H1 (cell line): ENCODE measurements at regions not wholly inside any gene's neighbourhood (a gene's known extent, or its start where the extent isn't known, plus 50 kb on each side); places are given as distances from the start of the nearest gene placed in this dataset.

Experiments
- CTCF ChIA-PET: fragments of 300-600 bp; sonication (Branson Sonifier 250); formaldehyde crosslinking; loops from one replicate; lab custom pipeline; 2021; ENCODE audit not compliant: partially characterized antibody; lab: Charles Lee
- POLR2A ChIA-PET: fragments of 300-600 bp; sonication (Branson Sonifier 250); formaldehyde crosslinking; loops from one replicate; lab custom pipeline; 2021; ENCODE audit warnings: inconsistent platforms; ENCODE audit not compliant: partially characterized antibody; lab: Charles Lee
- DNase-seq, 2 experiments: peaks; one replicate each; pipeline versions ENCODE4 v3.0.0 to v3.0.0-alpha.2; 2010 to 2022; ENCODE audit warnings: low spot score in 2 of 2, low read depth in 1 of 2, mixed read lengths in 1 of 2
- FAIRE-seq: peaks from 2 replicates; lab custom pipeline; 2011; peaks lifted over from hg19 to GRCh38; lab: Jason Lieb, UNC
- H2AFZ ChIP-seq: 2 replicates; pipeline ENCODE4 v1.8.1; 2012; ENCODE audit warnings: low read length, inconsistent platforms
- H2AK5ac ChIP-seq: 2 replicates; pipeline ENCODE4 v1.6.1; 2013; ENCODE audit warnings: low read depth, low read length
- H2BK120ac ChIP-seq: replicated peaks from 2 replicates; pipeline ENCODE3; 2013; ENCODE audit warnings: low read depth, low read length, inconsistent platforms
- H2BK12ac ChIP-seq: 2 replicates; pipeline ENCODE4 v1.6.1; 2013; ENCODE audit warnings: low read depth, low read length
- H2BK15ac ChIP-seq: 2 replicates; pipeline ENCODE4 v1.6.1; 2013; ENCODE audit warnings: low read length
- H2BK20ac ChIP-seq: 2 replicates; pipeline ENCODE4 v1.6.1; 2013; ENCODE audit warnings: low read length
- H2BK5ac ChIP-seq: 2 replicates; pipeline ENCODE4 v1.6.1; 2013; ENCODE audit warnings: low read depth, low read length
- H3K14ac ChIP-seq: 2 replicates; pipeline ENCODE4 v1.6.1; 2013; ENCODE audit warnings: inconsistent platforms; ENCODE audit not compliant: insufficient read length
- H3K18ac ChIP-seq: 2 replicates; pipeline ENCODE4 v1.6.1; 2013; ENCODE audit warnings: low read length; ENCODE audit errors: extremely low read depth
- H3K23ac ChIP-seq: 2 replicates; pipeline ENCODE4 v1.6.1; 2013; ENCODE audit warnings: inconsistent platforms; ENCODE audit not compliant: insufficient read length
- H3K23me2 ChIP-seq: 2 replicates; pipeline ENCODE4 v1.6.1; 2013; ENCODE audit warnings: low read depth, low read length
- H3K27ac ChIP-seq: 2 replicates; pipeline ENCODE4 v1.6.1; 2011; ENCODE audit warnings: low read depth, low read length, inconsistent platforms
- H3K27me3 ChIP-seq, 4 experiments: replicated peaks in 1 of 4; 1 replicate in 1 of 4; 2 replicates in 3 of 4; pipeline versions ENCODE4 v1.6.1 to v1.8.1; 2011 to 2013; ENCODE audit warnings: low read length in 3 of 4, mild to moderate bottlenecking in 3 of 4, inconsistent platforms in 2 of 4, mixed read lengths in 2 of 4, moderate library complexity in 1 of 4; ENCODE audit not compliant: control insufficient read depth in 3 of 4, insufficient read depth in 3 of 4; ENCODE audit errors: extremely low read depth in 1 of 4
- H3K36me3 ChIP-seq, 4 experiments: 2 replicates each; pipeline versions ENCODE4 v1.6.1 to v1.8.1; 2011 to 2013; ENCODE audit warnings: mild to moderate bottlenecking in 4 of 4, low read length in 3 of 4, moderate library complexity in 2 of 4, control low read depth in 1 of 4, inconsistent platforms in 1 of 4; ENCODE audit not compliant: insufficient read depth in 4 of 4, control insufficient read depth in 2 of 4
- H3K4ac ChIP-seq: replicated peaks from 2 replicates; pipeline ENCODE3; 2013; ENCODE audit warnings: low read length, low read depth, mixed read lengths, inconsistent platforms; ENCODE audit not compliant: insufficient read length
- H3K4me1 ChIP-seq, 4 experiments: replicated peaks in 1 of 4; 1 replicate in 1 of 4; 2 replicates in 3 of 4; pipeline versions ENCODE4 v1.6.1 to v1.8.1; 2011 to 2013; ENCODE audit warnings: low read length in 3 of 4, inconsistent platforms in 2 of 4, mixed read lengths in 1 of 4; ENCODE audit not compliant: insufficient read depth in 4 of 4, control insufficient read depth in 3 of 4
- H3K4me2 ChIP-seq, 2 experiments: 2 replicates each; pipeline versions ENCODE4 v1.6.1 to v1.8.1; 2011 to 2013; ENCODE audit warnings: low read depth in 2 of 2, low read length in 2 of 2, control low read depth in 1 of 2, inconsistent platforms in 1 of 2, mild to moderate bottlenecking in 1 of 2; ENCODE audit not compliant: insufficient read depth in 1 of 2
- H3K4me3 ChIP-seq, 4 experiments: fragments of 200-600, 300-600 bp in 1 of 4; sonication (generic), shearing (Covaris generic), sonication (Bioruptor Twin) in 1 of 4; 2 replicates each; pipeline versions ENCODE4 v1.5.1 to v1.8.1; 2011 to 2016; ENCODE audit warnings: low read length in 4 of 4, low read depth in 3 of 4, control low read depth in 2 of 4, inconsistent platforms in 2 of 4, mild to moderate bottlenecking in 2 of 4, mixed read lengths in 1 of 4, moderate library complexity in 1 of 4; ENCODE audit not compliant: insufficient read depth in 2 of 4; ENCODE audit errors: extremely low read depth in 1 of 4
- H3K56ac ChIP-seq: replicated peaks from 2 replicates; pipeline ENCODE3; 2013; ENCODE audit warnings: low read depth, mild to moderate bottlenecking, mixed read lengths, low read length, inconsistent platforms; ENCODE audit not compliant: insufficient read length
- H3K79me1 ChIP-seq: 2 replicates; pipeline ENCODE4 v1.6.1; 2013; ENCODE audit warnings: low read depth, low read length, control low read depth
- H3K79me2 ChIP-seq, 2 experiments: 2 replicates each; pipeline versions ENCODE4 v1.6.1 to v1.8.1; 2012 to 2013; ENCODE audit warnings: low read length in 2 of 2, mild to moderate bottlenecking in 2 of 2, inconsistent platforms in 1 of 2; ENCODE audit not compliant: insufficient read depth in 2 of 2, control insufficient read depth in 1 of 2
- H3K9ac ChIP-seq, 4 experiments: replicated peaks in 1 of 4; 1 replicate in 1 of 4; 2 replicates in 3 of 4; pipeline versions ENCODE4 v1.6.1 to v1.8.1; 2011 to 2013; ENCODE audit warnings: low read depth in 3 of 4, low read length in 3 of 4, control low read depth in 2 of 4, mild to moderate bottlenecking in 2 of 4, moderate library complexity in 2 of 4, inconsistent platforms in 1 of 4; ENCODE audit errors: extremely low read depth in 1 of 4
- H3K9me3 ChIP-seq, 2 experiments: 2 replicates each; pipeline versions ENCODE4 v1.6.1 to v1.8.1; 2012 to 2013; ENCODE audit warnings: mild to moderate bottlenecking in 2 of 2, moderate library complexity in 2 of 2, control low read depth in 1 of 2, inconsistent platforms in 1 of 2, low read depth in 1 of 2, low read length in 1 of 2, mixed read lengths in 1 of 2; ENCODE audit not compliant: insufficient read depth in 2 of 2
- H4K20me1 ChIP-seq, 2 experiments: replicated peaks in 1 of 2; 2 replicates each; pipeline versions ENCODE3 to v1.8.1; 2011 to 2013; ENCODE audit warnings: inconsistent platforms in 2 of 2, low read length in 2 of 2, mild to moderate bottlenecking in 1 of 2; ENCODE audit not compliant: insufficient read depth in 2 of 2, control insufficient read depth in 1 of 2
- H4K5ac ChIP-seq: 2 replicates; pipeline ENCODE4 v1.6.1; 2013; ENCODE audit warnings: low read length, low read depth, mixed read lengths, inconsistent platforms; ENCODE audit not compliant: insufficient read length
- H4K8ac ChIP-seq: 2 replicates; pipeline ENCODE4 v1.8.0; 2013; ENCODE audit warnings: mild to moderate bottlenecking, moderate library complexity, low read length, inconsistent platforms; ENCODE audit not compliant: insufficient read depth; ENCODE audit errors: extremely low read depth
- H4K91ac ChIP-seq: replicated peaks from 2 replicates; pipeline ENCODE3; 2013; ENCODE audit warnings: low read length, mixed read lengths, inconsistent platforms; ENCODE audit not compliant: insufficient read length
- MAFK ChIP-seq: IDR thresholded peaks from 2 replicates; pipeline ENCODE4 v1.6.1; 2012; ENCODE audit warnings: low read depth, mild to moderate bottlenecking, improper control_type of control experiment, low read length
- NANOG ChIP-seq: IDR thresholded peaks from 2 replicates; pipeline ENCODE4 v1.6.1; 2011; ENCODE audit warnings: low read length, low read depth, mild to moderate bottlenecking, inconsistent platforms; ENCODE audit not compliant: insufficient read depth, poor library complexity, severe bottlenecking
- POLR2A ChIP-seq, 2 experiments: IDR thresholded peaks; 1 replicate in 1 of 2; 2 replicates in 1 of 2; pipeline ENCODE4 v1.6.1; 2011; ENCODE audit warnings: low read depth in 2 of 2, low read length in 2 of 2, mild to moderate bottlenecking in 2 of 2; ENCODE audit errors: control extremely low read depth in 1 of 2
- RXRA ChIP-seq: IDR thresholded peaks from 2 replicates; pipeline ENCODE4 v1.6.1; 2011; ENCODE audit warnings: low read depth, mild to moderate bottlenecking, low read length, moderate library complexity; ENCODE audit not compliant: insufficient read depth
- SP4 ChIP-seq: IDR thresholded peaks from 2 replicates; pipeline ENCODE4 v1.6.1; 2012; ENCODE audit warnings: low read length, inconsistent platforms
- WGBS, 2 experiments: shearing (Covaris generic) in 1 of 2; methylation state at CpG; one replicate each; pipeline versions ENCODE4 v1.1.6 to v1.1.7; 2013 to 2015; ENCODE audit warnings: low lambda C conversion rate in 2 of 2, mixed read lengths in 2 of 2, inconsistent platforms in 1 of 2, low coverage in 1 of 2, missing lambda C conversion rate in 1 of 2; ENCODE audit not compliant: insufficient replicate concordance in 2 of 2, insufficient coverage in 1 of 2, insufficient read length in 1 of 2; ENCODE audit errors: extremely low coverage in 1 of 2, missing lambda C conversion rate in 1 of 2; 5-methylcytosine and 5-hydroxymethylcytosine counted together

DNA sequence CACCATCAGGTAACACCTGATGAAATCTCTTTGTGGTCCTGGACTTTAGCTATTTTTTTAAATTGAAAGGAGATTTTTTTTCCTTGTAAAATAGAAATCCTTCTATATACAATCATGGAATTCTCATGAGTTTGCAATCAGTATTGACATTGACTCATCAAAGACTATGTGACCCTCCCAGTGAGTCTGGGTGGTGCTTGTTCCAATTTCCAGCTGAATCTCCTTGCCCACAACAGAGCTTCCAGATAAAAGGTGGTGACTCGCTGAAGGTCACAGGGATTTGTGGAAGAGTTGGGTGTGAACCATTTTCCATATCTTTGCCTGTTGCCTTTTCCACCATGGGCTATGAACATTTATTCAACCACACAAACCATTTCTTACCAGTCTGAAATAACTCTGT is 486.6 kb downstream of the AJAP1 start:
- H3K23ac ChIP-seq = no peak overlapping the region
- H2BK15ac ChIP-seq = no peak overlapping the region
- H4K91ac ChIP-seq = no peak overlapping the region
- no peak overlapping the region for H3K18ac ChIP-seq
- no peak overlapping the region for H3K14ac ChIP-seq
- H4K8ac ChIP-seq = no peak overlapping the region
- no peak overlapping the region for H3K4me2 ChIP-seq
- no peaks in the 10 kb centered on the region for H3K79me1 ChIP-seq
- no peaks in the 10 kb centered on the region for H3K79me2 ChIP-seq
- peaks cover 0 to 7% (median 4%) of the 10 kb centered on the region in 4 experiments; a peak in 4 of 7 replicates for H3K4me1 ChIP-seq
- 92% methylated on average over 1 of the region's 1 CpG; no CpG with 5 or more reads in 1 of the 2 experiments for WGBS, 2 experiments
- no peak overlapping the region for H2BK120ac ChIP-seq
- H3K4ac ChIP-seq = no peak overlapping the region
- DNase-seq (no peak), FAIRE-seq (no peak)
- no peak overlapping the region for H2BK5ac ChIP-seq
- ChIA-PET CTCF (interaction anchor here (0.7 to 1.7 kb wide), 2 partner anchors 41 to 497 kb away, joined by 3 to 5 read pairs; no protein-coding TSS in a partner anchor), POLR2A (no interaction called here)
- no peak overlapping the region for H2BK12ac ChIP-seq
- no peaks in the 10 kb centered on the region for H3K27me3 ChIP-seq
- H2BK20ac ChIP-seq = no peak overlapping the region
- no peak for TF ChIP-seq MAFK
- TF ChIP-seq SP4 = no peak
- TF ChIP-seq POLR2A (IDR thresholded peaks at IDR 0.05; ENCODE audit: control extremely low read depth in 1 of 2, low read depth in 2 of 2, low read length in 2 of 2) = no peak
- no peak for TF ChIP-seq RXRA
- no peak for TF ChIP-seq NANOG
- H3K9me3 ChIP-seq = no peaks in the 10 kb centered on the region
- no peak overlapping the region for H2AK5ac ChIP-seq
- H4K5ac ChIP-seq = no peak overlapping the region
- no peaks in the 10 kb centered on the region for H4K20me1 ChIP-seq
- no peak overlapping the region for H2AFZ ChIP-seq
- no peak overlapping the region for H3K4me3 ChIP-seq
- H3K56ac ChIP-seq = no peak overlapping the region
- H3K36me3 ChIP-seq = no peaks in the 10 kb centered on the region
- H3K9ac ChIP-seq = no peak overlapping the region
- no peaks in the 10 kb centered on the region for H3K23me2 ChIP-seq
- no peak overlapping the region for H3K27ac ChIP-seq
